HG03108 (cell line): ENCODE measurements at regions not wholly inside any gene's neighbourhood (a gene's known extent, or its start where the extent isn't known, plus 50 kb on each side); places are given as distances from the start of the nearest gene placed in this dataset.

Source experiments
- ATAC-seq: cut with Tn5 transposase; IDR thresholded peaks from one replicate; pipeline ENCODE4 v1.9.1; 2021; ENCODE audit warnings: moderate library complexity; ENCODE audit not compliant: unreplicated experiment

DNA sequence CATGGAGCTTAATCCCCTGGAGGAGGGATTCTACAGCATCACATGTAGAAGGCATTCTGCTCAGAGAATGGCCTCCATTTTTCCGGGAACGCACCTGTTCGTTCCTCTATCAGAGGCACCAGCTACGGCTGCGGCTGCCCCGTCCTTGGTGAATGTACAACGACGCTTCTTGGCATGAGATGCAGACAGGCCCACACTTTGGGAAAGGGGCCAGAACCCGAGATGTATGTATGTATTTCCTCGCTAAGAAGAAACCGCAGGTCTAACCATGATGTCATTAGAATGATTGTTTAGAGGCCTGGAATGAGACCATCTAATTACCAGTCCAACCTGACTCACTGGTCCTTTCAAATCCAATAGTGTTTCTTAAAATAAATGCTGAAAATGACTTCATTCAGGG lies 1293.4 kb downstream of the TBC1D22A start:
- ATAC-seq, result no peak

DNA sequence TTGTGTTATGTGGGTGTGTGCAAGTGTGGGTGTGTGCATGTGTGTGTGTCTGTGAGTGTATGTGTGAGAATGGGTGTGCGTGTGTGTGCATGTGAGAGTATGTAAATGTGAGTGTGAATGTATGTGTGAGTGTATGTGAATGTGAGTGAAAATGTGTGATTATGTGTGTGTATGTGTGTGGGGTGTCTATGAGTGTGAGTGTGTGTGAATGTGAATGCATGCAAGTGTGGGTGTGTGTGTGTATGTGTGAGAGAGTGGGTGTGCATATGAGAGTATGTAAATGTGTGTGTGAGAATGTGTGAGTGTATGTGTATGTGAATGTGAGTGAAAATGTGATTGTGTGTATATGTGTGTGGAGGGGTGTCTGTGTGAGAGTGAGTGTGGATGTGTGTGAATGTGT lies 1292.7 kb downstream of the TBC1D22A start:
- ATAC-seq, result no peak

DNA sequence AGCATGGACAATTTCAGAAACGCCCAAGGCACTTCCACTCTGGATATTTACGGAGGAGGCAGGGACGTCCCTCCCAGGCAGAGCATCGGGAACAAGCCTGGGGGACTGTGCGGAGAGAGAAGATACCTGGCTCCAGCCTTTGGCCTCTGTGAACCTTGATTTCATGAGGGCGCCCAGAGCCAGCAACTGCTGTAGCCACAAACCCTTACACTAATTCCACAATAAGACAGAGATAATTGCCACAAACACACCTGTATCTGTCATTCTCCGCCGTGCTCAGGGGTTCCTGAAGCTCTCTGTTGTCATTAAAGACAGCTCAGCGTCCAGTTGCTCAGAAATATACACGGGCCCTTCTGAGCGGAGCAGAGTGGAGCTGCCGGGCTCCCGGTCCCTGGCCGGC lies 1292.1 kb downstream of the TBC1D22A start:
- ATAC-seq, result no peak

DNA sequence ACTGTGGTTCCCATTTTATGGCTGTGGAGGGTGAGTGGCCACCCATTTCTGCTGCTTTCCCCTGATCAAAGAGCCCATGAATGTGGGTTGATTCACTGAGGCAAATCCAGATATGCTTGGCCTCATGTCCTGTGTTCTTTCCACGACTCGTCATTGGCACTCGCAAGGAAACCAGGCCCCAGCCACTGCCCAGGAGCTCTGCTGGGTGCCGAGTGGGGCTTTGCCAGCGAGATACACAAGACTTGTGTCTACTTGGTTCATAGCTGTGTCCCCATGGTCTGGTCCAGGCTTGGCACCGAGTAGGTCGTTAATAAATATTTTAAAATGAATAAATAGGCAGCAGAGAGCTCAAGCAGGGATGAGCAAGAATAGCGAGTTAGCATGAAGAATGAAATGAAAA lies 1291.5 kb downstream of the TBC1D22A start:
- no peak for ATAC-seq

DNA sequence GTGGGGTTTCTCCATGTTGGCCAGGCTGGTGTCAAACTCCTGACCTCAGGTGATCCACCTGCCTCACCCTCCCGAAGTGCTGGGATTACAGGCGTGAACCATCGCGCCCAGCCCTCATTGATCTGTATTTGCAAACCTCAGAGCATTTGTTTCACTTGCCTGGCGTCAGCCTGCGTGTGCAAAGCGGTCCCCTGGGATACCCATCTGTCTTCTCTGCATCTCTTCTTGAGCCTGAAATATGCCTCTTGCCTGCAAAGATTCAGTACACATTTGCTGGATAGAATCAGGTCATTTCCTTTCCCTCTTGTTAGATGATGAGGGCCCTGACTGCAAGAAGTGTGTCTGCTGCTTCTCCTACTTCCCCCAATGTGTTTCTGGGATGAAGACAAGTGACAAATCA lies 1291.0 kb downstream of the TBC1D22A start:
- ATAC-seq, result no peak

DNA sequence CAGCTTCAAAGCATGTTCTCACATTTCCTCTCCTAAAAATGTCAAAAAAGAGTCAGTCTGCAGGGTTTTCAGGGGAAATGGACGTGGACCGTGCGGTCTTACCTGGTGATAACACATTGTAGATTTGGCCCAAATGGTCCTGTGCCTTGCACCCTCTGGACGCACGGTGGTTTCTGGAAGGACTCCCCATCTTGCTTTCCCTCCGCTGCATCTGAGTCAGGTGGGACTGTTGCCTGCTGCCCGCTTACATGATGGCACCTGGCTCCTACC lies 1290.1 kb downstream of the TBC1D22A start:
- ATAC-seq, result no peak

DNA sequence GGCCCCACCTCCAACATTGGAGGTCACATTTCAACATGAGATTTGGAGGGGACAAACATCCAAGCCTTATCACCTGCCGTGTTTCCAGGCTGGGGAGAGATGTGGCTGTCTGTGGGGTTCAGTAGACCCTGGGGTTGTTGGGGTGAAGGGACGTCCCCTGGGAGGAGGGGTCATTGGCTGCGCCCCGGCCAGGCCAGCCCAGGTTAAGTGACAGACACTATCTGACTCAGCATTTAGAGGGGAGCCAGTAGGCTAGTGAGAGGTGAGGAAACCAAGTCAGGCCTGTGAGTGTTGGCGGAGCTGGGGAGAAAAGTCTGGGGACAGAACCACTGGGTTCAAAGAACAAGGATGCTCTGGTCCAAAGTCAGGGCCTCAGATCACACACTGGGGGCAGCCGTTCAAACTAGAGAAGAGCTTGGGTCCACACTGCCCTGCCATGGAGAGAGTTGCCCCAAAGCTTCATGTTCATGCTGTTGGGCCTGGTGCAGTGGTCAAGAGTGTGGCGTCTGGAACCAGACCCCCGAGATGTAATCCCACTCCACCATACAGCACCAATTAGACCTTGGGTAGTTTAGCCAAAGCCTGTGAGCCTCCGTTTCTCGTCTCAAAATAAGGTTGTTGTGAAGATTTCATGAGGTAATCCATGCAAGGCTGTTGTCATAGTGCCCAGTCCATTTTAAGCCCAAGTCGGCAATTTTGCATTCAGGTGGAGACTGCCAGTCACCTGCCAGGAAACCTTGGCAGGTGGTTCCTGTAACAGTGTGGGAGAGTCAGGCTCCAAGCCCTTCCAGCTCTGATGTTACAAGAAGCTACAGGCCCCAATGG lies 1289.6 kb downstream of the TBC1D22A start:
- no peak for ATAC-seq

DNA sequence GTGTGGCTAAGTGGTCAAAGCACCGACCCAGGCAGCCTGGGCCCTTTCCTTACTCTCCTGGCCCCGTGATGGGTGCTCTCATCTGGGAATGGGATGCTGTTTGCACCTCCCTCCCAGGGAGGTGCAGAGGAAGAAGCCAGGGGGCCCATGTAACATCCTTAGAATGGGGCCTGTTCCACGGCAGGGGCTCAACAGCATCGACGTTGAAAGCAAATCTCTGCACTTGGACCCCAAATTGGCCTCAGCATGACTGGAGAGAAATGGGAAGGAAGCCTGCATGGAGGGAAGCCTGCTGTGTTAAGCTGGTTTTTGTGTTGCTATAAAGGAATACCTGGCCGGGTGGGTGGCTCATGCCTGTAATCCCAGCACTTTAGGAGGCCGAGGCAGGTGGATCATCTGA lies 1288.4 kb downstream of the TBC1D22A start:
- ATAC-seq, result no peak

DNA sequence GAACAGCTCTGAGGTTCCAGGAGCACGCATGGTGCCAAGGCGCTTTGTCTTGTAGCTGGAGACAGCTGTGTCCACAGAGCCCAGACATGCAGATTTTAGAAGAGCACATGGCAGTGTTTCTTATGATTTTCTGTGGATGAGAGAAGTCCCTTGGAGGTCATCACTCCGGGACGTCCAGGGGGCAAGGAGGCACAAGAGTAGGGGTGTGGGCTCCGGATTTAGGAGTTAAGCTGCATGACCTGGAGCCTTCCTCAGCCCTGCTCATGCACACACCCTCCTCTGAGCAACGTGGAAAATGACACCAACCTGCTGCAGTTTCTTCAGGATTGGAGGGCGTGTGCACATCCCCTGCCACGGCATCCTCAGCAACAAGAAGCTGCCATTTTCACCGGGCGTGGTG lies 1286.7 kb downstream of the TBC1D22A start:
- no peak for ATAC-seq

DNA sequence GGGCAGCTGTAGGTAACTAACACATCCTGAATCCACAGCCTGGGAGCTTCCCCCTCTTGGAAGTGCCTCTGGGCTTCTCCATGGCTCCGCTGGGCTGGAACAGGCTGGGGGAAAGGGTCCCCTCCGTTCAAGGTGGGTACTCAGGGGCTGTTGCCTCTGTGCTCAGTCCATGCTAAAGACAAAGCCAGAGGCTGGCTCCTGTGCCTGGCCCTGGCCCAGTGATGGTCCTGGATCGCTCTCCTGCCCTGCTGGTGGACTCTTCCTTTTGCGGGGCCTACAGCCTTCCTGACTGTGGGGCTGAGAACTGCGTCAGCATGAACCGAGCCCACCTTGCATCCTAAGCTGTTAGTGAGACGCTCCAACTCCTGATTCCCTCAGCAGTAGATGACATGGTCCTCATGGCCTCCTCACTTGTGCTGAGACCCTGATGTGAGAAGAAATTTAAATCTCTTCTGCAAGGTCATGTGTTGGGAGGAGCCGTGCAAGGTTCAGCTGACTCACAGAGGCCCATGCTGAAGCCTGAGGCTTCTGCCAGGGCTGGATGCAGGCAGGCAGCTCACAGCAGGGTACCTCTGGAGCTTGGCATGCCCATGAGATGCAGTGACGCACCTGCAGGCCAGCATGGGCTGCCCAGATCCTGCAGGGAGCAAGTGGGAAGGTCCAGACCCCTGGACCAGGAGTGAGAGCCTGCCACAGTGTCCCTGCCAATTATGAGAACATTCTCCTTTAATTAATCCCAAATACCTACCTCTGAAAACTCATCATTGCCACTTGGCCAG lies 1285.5 kb downstream of the TBC1D22A start:
- ATAC-seq, result no peak

DNA sequence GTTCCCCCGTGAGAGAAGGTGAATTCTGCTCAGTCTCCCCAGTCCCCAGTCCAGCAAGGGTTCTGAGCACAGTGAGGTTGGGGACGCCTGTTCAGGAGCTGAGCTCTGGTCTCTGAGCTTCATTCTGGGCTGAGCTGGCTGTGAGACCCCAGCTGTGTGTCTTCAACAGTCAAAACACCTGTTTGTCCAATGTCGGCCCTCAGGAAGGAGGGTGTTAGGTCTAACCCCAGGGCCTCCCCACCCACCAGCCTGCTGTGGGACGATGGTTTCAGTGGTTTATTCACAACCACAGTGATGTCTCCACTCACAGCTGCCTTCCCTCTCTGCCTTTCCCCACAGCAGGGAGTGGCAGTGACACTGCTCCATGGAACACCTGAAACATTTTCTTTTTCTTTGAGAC lies 1282.9 kb downstream of the TBC1D22A start:
- ATAC-seq, result peak; percentile 57

DNA sequence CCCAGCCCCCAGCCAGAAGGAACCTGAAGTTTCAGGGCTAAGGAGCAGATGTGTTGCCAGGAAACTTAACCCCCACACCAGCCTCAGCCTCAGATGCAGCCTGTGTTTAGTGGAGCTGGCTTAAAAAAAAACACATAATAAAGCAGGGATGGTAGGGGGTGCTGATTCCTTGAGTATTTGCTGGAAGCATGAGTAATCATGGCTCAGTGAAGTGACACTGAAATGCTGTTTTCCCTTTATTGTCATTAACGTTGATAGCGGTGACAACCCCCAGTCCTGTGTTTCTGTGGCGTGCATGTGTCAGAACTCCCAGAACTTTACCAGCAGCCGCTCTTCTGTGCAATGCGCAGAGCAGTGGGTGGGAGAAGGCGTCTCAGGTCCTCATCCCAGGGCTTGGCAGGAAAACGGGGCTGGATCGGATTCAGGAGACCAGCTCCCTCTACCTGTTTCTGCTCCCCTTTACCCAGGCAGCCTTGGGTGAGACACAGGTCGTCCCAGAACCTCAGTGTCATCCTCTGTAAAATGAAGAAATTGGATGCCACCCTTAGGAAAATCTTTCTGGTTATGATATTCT lies 1282.1 kb downstream of the TBC1D22A start:
- ATAC-seq, result no peak

DNA sequence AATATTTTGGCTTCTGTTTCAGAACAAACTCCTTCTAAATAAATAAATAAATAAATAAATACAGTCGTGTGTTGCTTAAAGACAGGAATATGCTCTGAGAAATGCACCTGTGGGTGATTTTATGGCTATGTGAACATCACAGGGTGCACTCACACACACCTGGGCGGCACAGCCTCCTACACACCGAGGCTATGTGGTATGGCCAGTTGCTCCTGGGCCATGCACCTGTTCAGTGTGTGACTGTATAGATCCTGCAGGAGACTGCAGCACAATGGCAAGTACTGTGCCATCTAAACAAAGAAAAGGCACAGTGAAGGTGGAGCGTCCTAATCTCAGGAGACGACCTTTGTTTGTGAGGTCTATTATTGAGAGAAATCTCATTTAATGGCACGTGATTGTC lies 1281.1 kb downstream of the TBC1D22A start:
- no peak for ATAC-seq

DNA sequence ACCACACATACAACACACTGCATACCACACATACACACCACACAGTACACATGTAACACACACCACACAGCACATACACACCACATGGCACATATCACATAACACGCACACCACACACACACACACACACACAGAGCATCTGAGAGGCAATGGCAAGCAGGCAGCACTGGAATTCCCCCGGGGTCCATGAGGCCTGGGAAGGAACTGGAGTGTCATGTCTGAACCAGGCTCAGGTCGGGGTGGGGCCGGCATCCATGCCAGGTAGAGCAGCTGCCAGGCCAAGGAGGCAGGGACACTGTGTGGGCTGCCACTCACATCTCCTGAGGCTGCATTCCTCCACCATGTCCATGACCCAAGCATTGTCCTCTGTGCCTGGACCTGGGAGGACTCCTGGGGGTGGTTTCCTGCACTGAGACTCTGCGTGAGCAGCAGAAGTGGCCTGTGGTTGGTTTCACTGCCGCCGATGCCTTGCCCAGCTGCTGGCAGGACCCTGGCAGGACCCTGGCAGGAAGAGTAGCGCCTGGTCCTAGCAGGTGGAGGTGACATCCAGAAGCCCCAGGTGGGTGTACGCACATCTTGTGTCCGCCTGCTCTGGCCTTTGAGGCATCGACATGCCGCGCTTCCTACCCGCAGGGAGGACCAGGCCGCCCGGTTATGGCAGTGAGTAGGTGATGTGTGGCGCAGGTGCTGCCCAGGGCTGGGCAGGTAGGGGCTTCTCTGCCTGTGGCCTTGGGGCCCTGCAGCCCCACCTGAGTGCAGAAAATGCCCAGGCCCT lies 1280.4 kb downstream of the TBC1D22A start:
- no peak for ATAC-seq

DNA sequence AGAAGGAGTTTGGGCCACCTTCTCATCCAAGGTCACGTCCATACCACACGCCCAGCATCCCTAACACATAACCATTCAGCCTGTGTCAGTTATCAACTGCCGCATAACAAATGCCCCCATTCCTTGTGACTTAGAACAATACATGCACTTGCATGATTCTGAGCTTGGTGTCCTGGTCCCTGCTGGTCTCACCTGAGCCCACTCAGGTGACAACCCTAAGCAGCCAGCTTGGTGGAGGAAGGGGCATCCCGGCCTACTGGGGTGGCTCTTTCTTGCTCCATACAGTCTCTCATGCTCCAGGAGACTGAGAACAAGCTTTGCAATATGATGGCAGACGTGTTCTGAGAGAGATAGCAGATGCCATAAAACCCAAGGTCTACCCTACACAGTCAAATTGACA lies 1276.9 kb downstream of the TBC1D22A start:
- ATAC-seq, result no peak

DNA sequence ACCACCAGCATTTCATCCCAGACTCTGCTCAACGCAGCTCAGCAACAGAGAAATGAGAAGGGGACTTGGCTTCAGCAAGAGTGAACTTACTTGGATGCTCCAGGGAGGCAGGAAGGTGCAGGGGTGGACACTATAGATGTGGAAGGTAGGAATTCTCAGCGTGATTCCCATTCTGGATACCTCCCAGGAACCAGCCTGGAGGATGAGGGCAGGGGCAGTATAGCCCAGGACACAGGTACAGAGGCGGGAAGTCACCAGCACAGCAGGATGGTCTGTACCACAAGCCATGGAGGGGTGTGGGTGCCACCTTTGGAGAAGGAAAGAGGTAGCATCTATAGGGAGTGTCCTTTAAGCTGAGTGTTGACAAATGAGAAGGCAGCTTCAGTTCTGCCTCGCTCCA lies 1275.2 kb downstream of the TBC1D22A start:
- no peak for ATAC-seq

DNA sequence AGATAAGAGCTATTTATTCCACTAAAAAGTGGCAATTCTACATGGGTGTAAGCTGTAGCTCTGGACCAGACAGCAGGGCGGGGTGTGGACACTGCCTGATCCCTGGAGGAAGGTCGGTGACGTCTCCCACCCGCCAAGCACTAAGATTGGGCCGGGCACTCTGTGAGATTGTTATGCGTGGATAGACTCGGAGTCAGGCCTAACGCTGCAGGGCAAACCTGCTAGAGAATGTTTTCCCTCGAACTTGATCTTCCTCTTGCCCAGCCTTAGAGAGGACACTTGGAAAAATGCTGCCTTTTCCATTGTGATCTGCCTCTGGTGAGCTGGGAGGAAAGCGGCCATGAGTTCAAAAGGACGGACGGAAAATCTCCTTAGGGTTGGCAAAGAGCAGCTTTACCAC lies 1273.4 kb downstream of the TBC1D22A start:
- no peak for ATAC-seq

DNA sequence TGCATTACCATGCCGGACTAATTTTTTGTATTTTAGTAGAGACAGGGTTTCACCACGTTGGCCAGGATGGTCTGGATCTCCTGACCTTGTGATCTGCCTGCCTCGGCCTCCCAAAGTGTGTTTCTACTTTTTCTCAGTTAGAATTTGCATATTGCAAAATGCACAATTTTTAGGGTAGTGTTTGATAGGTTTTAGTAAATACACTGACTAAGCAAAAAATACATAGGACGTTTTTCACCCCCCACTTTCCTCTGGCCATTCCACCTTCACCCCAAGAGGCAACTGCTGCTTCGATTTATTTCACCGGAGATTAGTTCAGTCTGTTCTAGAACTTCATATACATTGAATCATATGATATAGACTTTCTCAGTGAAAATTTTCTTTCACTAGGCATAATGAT lies 1269.1 kb downstream of the TBC1D22A start:
- no peak for ATAC-seq

DNA sequence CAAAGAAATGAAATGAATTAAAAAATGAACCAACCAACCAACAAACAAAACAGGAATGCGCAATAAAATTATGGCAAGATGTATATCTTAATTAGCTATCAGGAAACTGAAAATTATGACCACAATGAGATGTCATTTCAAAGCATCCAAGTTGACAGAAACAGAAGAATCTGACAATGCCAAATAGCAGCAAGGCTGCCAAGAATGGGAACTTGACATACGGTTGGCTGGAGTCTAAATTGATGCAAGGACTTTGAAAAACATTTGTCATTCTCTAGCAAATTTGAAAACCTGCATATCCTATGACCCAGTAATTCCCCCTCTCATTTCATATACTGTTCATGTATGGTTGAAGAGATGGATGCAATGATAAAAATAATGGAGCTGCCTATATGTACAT lies 1262.6 kb downstream of the TBC1D22A start:
- ATAC-seq, result no peak

DNA sequence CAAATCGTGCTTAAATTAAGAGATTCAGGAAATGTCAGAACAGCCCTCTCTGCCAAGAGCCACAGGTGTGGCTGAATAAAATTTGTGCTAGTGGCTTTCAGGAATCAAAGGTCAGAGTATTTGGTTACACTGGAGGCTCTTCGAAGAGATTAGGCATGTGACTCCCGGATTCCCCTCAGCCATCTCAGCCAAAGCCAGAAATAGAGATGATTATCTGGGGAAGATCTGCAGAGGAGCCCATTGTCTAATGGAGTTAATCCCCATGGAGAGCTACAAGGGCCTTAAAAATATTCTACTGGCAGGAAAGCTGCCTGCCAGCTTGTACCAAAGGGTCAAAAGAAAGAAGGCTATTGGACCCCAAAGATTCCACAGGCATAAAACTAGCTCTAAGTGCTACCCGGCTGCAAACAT lies 1259.5 kb downstream of the TBC1D22A start:
- no peak for ATAC-seq

DNA sequence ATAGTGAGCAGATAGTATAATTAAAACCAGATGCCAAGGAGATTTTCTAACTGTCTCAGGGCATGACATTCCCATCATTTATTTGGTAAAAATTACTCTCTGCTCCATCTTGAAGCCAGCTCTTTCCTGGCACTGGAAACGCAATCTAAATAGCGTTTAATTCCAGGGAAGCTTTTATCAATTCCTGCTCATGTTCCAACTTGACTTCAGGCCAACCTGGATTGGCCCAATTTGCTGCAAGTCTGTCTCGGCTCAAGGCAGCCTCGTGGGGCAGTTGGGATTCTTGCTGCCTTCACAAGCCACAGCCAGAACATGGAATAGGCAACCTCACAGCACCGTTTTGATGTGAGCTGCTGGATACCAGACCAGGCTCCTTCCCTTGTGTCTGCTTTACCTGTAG lies 1255.9 kb downstream of the TBC1D22A start:
- no peak for ATAC-seq

DNA sequence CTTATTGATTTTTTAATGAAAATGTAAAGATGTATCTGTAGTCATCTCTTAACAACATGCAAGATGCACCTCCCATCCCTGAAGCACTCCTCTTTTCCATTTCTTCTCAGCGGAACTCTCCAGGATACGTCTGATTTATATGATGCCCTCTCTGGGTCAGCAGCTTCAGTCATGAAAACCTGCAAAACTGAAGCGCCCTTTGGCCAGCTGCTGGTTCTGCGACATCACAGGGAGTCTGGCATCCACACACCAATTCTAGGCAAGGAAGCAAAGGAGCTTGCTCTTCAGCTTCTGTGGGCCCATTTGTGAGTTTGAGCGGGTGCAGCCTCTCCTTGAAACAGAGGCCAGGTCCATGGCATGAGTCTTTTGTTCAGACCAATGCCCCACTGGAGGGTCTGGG lies 1253.3 kb downstream of the TBC1D22A start:
- ATAC-seq, result no peak
